ENCODE measurements at regions not wholly inside any gene's neighbourhood (a gene's known extent, or its start where the extent isn't known, plus 50 kb on each side); places are given as distances from the start of the nearest gene placed in this dataset.

- intact Hi-C loops (cut with micrococcal nuclease; ENCODE audit: unreplicated experiment) = no loop called here
- Histone ChIP-seq H3K27ac (ENCODE audit: low read depth, low read length, poor library complexity, severe bottlenecking) (no peak overlapping the region), H3K4me3 (ENCODE audit: low read depth, low read length, poor library complexity, severe bottlenecking) (no peak overlapping the region), H3K36me3 (ENCODE audit: insufficient read depth, low read length, poor library complexity, severe bottlenecking) (no peaks in the 10 kb centered on the region), H3K9me3 (ENCODE audit: low read depth, low read length, poor library complexity, severe bottlenecking) (no peaks in the 10 kb centered on the region), H3K27me3 (replicated peaks; ENCODE audit: insufficient read depth, low read depth, low read length, poor library complexity) (no peaks in the 10 kb centered on the region), H3K4me1 (ENCODE audit: insufficient read depth, low read length, poor library complexity, severe bottlenecking) (no peaks in the 10 kb centered on the region)
- ChIA-PET POLR2A (ENCODE audit: low non-redundant PET) (no interaction called here), CTCF (no interaction called here)
- TF ChIP-seq EZH2 (IDR thresholded peaks at IDR 0.05; ENCODE audit: borderline replicate concordance, low read depth, low read length, poor library complexity, severe bottlenecking) (no peak), CTCF (conservative IDR thresholded peaks at IDR 0.05; ENCODE audit: low read depth, low read length) (no peak)
- no TSS peak for BruUV-seq (replicated peaks)
- no peak for DNase-seq (ENCODE audit: low spot score)
These were observed 290.4 kb upstream of the RTL1 start for GRCh38 chr14:101193845-101194372.

- BruUV-seq (replicated peaks) = no TSS peak
- Histone ChIP-seq H3K9me3 (ENCODE audit: low read depth, low read length, poor library complexity, severe bottlenecking) (no peaks in the 10 kb centered on the region), H3K27ac (ENCODE audit: low read depth, low read length, poor library complexity, severe bottlenecking) (no peak overlapping the region), H3K4me3 (ENCODE audit: low read depth, low read length, poor library complexity, severe bottlenecking) (no peak overlapping the region), H3K4me1 (ENCODE audit: insufficient read depth, low read length, poor library complexity, severe bottlenecking) (no peaks in the 10 kb centered on the region), H3K27me3 (replicated peaks; ENCODE audit: insufficient read depth, low read depth, low read length, poor library complexity) (no peaks in the 10 kb centered on the region), H3K36me3 (ENCODE audit: insufficient read depth, low read length, poor library complexity, severe bottlenecking) (no peaks in the 10 kb centered on the region)
- intact Hi-C loops (cut with micrococcal nuclease; ENCODE audit: unreplicated experiment) = no loop called here
- TF ChIP-seq CTCF (conservative IDR thresholded peaks at IDR 0.05; ENCODE audit: low read depth, low read length) (no peak), EZH2 (IDR thresholded peaks at IDR 0.05; ENCODE audit: borderline replicate concordance, low read depth, low read length, poor library complexity, severe bottlenecking) (no peak)
- ChIA-PET CTCF (no interaction called here), POLR2A (ENCODE audit: low non-redundant PET) (no interaction called here)
- no peak for DNase-seq (ENCODE audit: low spot score)
These were observed 291.1 kb upstream of the RTL1 start for GRCh38 chr14:101194373-101195308.

GRCh38 chr14:101195309-101195901 is 291.9 kb upstream of the RTL1 start:
- ChIA-PET CTCF (no interaction called here), POLR2A (ENCODE audit: low non-redundant PET) (no interaction called here)
- Histone ChIP-seq H3K9me3 (ENCODE audit: low read depth, low read length, poor library complexity, severe bottlenecking) (no peaks in the 10 kb centered on the region), H3K27me3 (replicated peaks; ENCODE audit: insufficient read depth, low read depth, low read length, poor library complexity) (no peaks in the 10 kb centered on the region), H3K27ac (ENCODE audit: low read depth, low read length, poor library complexity, severe bottlenecking) (no peak overlapping the region), H3K4me3 (ENCODE audit: low read depth, low read length, poor library complexity, severe bottlenecking) (no peak overlapping the region), H3K36me3 (ENCODE audit: insufficient read depth, low read length, poor library complexity, severe bottlenecking) (no peaks in the 10 kb centered on the region), H3K4me1 (ENCODE audit: insufficient read depth, low read length, poor library complexity, severe bottlenecking) (no peaks in the 10 kb centered on the region)
- TF ChIP-seq EZH2 (IDR thresholded peaks at IDR 0.05; ENCODE audit: borderline replicate concordance, low read depth, low read length, poor library complexity, severe bottlenecking) = no peak
- TF ChIP-seq CTCF (conservative IDR thresholded peaks at IDR 0.05; ENCODE audit: low read depth, low read length) = no peak
- BruUV-seq (replicated peaks) = no TSS peak
- intact Hi-C loops (cut with micrococcal nuclease; ENCODE audit: unreplicated experiment) = no loop called here
- DNase-seq (ENCODE audit: low spot score) = no peak

Data from A673 (cell line).